Skin epidermis (tissue), 12 donors: ENCODE measurements at regions not wholly inside any gene's neighbourhood (a gene's known extent, or its start where the extent isn't known, plus 50 kb on each side); places are given as distances from the start of the nearest gene placed in this dataset.

Experiments
- H3K27ac ChIP-seq, 21 experiments: fragments of 200-600 bp; sonication (generic) in 11 of 21; one replicate each; pipeline ENCODE4 v1.5.0; 2020; ENCODE audit warnings: mild to moderate bottlenecking in 3 of 21, inconsistent platforms in 2 of 21, moderate library complexity in 2 of 21
- H3K4me3 ChIP-seq, 7 experiments: fragments of 200-600 bp; sonication (generic) in 2 of 7; one replicate each; pipeline ENCODE4 v1.5.0; 2020; ENCODE audit warnings: inconsistent platforms in 2 of 7, mild to moderate bottlenecking in 2 of 7, moderate library complexity in 1 of 7

- H3K27ac ChIP-seq, result no peak overlapping the region
Observed at GRCh38 chr2:55973673-55974072, 50.1 kb upstream of the EFEMP1 start.

GRCh38 chr2:55976681-55977080 is 53.1 kb upstream of the EFEMP1 start:
- no peak overlapping the region for H3K27ac ChIP-seq
- no peak overlapping the region for H3K4me3 ChIP-seq

More at GRCh38 chr2:55973673-55974072, 50.1 kb upstream of the EFEMP1 start:
- no peak overlapping the region for H3K4me3 ChIP-seq

GRCh38 chr2:55985406-55985805 is 61.8 kb upstream of the EFEMP1 start:
- Histone ChIP-seq H3K27ac (no peak overlapping the region), H3K4me3 (no peak overlapping the region)

GRCh38 chr2:55986001-55986400 is 62.4 kb upstream of the EFEMP1 start:
- Histone ChIP-seq H3K4me3 (no peak overlapping the region), H3K27ac (no peak overlapping the region)

- Histone ChIP-seq H3K4me3 (no peak overlapping the region), H3K27ac (no peak overlapping the region)
Observed at GRCh38 chr2:55986700-55987440, 63.3 kb upstream of the EFEMP1 start.

GRCh38 chr2:55989405-55989804 is 65.8 kb upstream of the EFEMP1 start:
- Histone ChIP-seq H3K4me3 (no peak overlapping the region), H3K27ac (no peak overlapping the region)

GRCh38 chr2:55992455-55992854 is 68.9 kb upstream of the EFEMP1 start:
- Histone ChIP-seq H3K27ac (no peak overlapping the region), H3K4me3 (no peak overlapping the region)

- Histone ChIP-seq H3K4me3 (no peak overlapping the region), H3K27ac (no peak overlapping the region)
Observed at GRCh38 chr2:55993685-55994084, 70.1 kb upstream of the EFEMP1 start.

GRCh38 chr2:55995211-55995610 is 71.6 kb upstream of the EFEMP1 start:
- no peak overlapping the region for H3K4me3 ChIP-seq
- H3K27ac ChIP-seq, result no peak overlapping the region

GRCh38 chr2:55995902-55996301 is 72.3 kb upstream of the EFEMP1 start:
- no peak overlapping the region for H3K27ac ChIP-seq
- H3K4me3 ChIP-seq, result no peak overlapping the region

GRCh38 chr2:55999231-55999630 is 75.6 kb upstream of the EFEMP1 start:
- no peak overlapping the region for H3K27ac ChIP-seq
- H3K4me3 ChIP-seq, result no peak overlapping the region

- H3K4me3 ChIP-seq, result no peak overlapping the region
- H3K27ac ChIP-seq, result no peak overlapping the region
Observed at GRCh38 chr2:55999790-56000189, 76.2 kb upstream of the EFEMP1 start.

- H3K27ac ChIP-seq, result no peak overlapping the region
Observed at GRCh38 chr2:56001947-56002346, 78.4 kb upstream of the EFEMP1 start.

GRCh38 chr2:56008661-56009431 is 85.3 kb upstream of the EFEMP1 start:
- Histone ChIP-seq H3K4me3 (no peak overlapping the region), H3K27ac (peak overlapping the region in 2 of 21 experiments; percentile 7)

More at GRCh38 chr2:56001947-56002346, 78.4 kb upstream of the EFEMP1 start:
- H3K4me3 ChIP-seq, result no peak overlapping the region

- Histone ChIP-seq H3K4me3 (no peak overlapping the region), H3K27ac (no peak overlapping the region)
Observed at GRCh38 chr2:56009758-56010458, 86.3 kb upstream of the EFEMP1 start.

- no peak overlapping the region for H3K27ac ChIP-seq
- no peak overlapping the region for H3K4me3 ChIP-seq
Observed at GRCh38 chr2:56011624-56012023, 88.0 kb upstream of the EFEMP1 start.

- Histone ChIP-seq H3K27ac (no peak overlapping the region), H3K4me3 (no peak overlapping the region)
Observed at GRCh38 chr2:56012221-56012765, 88.7 kb upstream of the EFEMP1 start.

- Histone ChIP-seq H3K27ac (peak overlapping the region in 1 of 21 experiments; percentile 18), H3K4me3 (no peak overlapping the region)
Observed at GRCh38 chr2:56013475-56013874, 89.9 kb upstream of the EFEMP1 start.

- Histone ChIP-seq H3K27ac (peak overlapping the region in 1 of 21 experiments; percentile 18), H3K4me3 (no peak overlapping the region)
Observed at GRCh38 chr2:56014046-56014730, 90.6 kb upstream of the EFEMP1 start.

- H3K27ac ChIP-seq, result no peak overlapping the region
- H3K4me3 ChIP-seq, result no peak overlapping the region
Observed at GRCh38 chr2:56015711-56016115, 92.1 kb upstream of the EFEMP1 start.
